ENCODE measurements at regions not wholly inside any gene's neighbourhood (a gene's known extent, or its start where the extent isn't known, plus 50 kb on each side); places are given as distances from the start of the nearest gene placed in this dataset.

DNA sequence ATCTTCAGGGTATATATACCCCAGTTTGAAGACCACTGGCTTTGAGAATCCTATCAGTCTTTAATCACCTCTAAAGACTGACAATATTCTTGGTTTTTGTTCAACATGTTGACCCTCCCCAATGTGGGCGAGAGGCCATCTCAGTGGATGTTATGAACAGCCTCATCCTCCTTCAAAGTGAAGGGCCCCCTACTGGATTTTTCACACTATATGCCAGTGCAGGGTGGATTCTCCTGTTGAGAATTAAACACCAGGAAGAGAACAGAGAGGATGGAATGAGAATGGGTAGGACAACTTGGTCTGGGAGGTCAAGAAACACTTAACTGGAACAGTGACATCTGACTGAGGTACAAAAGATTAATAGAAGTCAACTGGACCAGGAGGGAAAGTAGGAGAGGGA is 327.1 kb downstream of the MAFB start:
- Histone ChIP-seq H3K27me3 (peaks cover 33% of the 10 kb centered on the region), H3K27ac (no peak overlapping the region), H3K4me1 (ENCODE audit: control insufficient read depth in 1 of 2, insufficient read depth in 1 of 2, low read depth in 1 of 2, low read length in 1 of 2) (no peaks in the 10 kb centered on the region), H3K4me3 (ENCODE audit: low read depth in 1 of 2, low read length in 1 of 2) (no peak overlapping the region), H3K36me3 (no peaks in the 10 kb centered on the region), H3K9me3 (no peaks in the 10 kb centered on the region)
- TF ChIP-seq, protein P1, sequence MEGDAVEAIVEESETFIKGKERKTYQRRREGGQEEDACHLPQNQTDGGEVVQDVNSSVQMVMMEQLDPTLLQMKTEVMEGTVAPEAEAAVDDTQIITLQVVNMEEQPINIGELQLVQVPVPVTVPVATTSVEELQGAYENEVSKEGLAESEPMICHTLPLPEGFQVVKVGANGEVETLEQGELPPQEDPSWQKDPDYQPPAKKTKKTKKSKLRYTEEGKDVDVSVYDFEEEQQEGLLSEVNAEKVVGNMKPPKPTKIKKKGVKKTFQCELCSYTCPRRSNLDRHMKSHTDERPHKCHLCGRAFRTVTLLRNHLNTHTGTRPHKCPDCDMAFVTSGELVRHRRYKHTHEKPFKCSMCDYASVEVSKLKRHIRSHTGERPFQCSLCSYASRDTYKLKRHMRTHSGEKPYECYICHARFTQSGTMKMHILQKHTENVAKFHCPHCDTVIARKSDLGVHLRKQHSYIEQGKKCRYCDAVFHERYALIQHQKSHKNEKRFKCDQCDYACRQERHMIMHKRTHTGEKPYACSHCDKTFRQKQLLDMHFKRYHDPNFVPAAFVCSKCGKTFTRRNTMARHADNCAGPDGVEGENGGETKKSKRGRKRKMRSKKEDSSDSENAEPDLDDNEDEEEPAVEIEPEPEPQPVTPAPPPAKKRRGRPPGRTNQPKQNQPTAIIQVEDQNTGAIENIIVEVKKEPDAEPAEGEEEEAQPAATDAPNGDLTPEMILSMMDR (IDR thresholded peaks at IDR 0.05): no peak

DNA sequence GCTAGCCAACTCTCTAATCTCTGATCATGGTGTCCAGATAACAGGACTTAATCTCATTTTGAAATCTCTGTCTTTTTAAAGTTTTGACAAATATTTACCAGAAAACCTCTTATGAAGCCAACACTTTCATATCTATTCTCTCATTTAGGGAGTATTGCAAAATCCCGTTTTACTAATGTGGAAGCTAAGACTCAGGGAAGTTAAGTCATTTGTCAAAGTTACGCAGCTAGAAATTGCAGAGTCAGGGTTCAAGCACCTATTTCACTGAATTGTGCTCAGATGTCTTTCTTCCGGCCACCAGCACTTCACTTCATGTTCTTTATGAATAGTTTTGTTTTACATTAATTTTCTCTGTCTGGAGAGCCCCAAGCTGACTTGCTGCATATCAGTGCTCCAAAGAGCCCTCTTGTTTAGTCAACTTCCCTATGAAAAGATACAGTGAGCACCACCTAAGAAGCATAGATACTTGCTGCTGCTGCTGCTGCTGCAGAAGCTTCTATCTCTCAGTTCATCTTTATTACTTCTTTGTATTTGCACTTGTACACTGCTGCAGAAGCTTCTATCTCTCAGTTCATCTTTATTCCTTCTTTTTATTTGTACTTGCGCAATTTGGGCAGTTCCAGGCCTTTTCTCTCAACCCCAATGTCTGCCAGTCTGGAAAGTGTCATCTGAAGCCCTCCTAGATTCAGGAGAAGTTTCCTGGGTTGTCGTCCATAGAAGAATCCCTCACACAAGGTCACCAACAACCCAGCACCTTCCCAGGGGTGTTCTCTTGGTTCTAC is 329.7 kb downstream of the MAFB start:
- H3K4me1 ChIP-seq (ENCODE audit: control insufficient read depth in 1 of 2, insufficient read depth in 1 of 2, low read depth in 1 of 2, low read length in 1 of 2): no peaks in the 10 kb centered on the region
- H3K27me3 ChIP-seq: peaks cover 54% of the 10 kb centered on the region
- no peaks in the 10 kb centered on the region for H3K9me3 ChIP-seq
- H3K36me3 ChIP-seq: no peaks in the 10 kb centered on the region
- TF ChIP-seq, protein P1 (IDR thresholded peaks at IDR 0.05): no peak
- H3K4me3 ChIP-seq (ENCODE audit: low read depth in 1 of 2, low read length in 1 of 2): no peak overlapping the region
- no peak overlapping the region for H3K27ac ChIP-seq

DNA sequence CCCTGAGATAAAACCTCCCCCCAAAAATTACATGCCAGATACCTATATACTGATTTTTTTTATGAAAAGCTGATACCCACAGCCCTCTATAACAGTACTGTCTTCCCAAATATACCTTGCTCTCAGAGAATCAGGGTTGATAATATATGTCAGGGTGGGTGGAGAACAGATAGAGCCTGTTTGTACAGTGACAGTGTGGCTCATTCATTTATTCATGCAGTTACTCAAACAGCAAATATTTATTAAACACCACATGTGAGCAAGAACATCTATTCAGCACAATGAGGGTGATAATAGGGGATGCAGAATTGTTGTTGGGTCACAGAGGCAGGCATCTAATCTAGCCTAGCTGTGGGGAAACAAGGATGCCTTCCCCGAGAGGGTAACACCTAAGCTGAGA is 334.2 kb downstream of the MAFB start:
- TF ChIP-seq, protein P1 (IDR thresholded peaks at IDR 0.05): no peak
- Histone ChIP-seq H3K27ac (no peak overlapping the region), H3K9me3 (no peaks in the 10 kb centered on the region), H3K4me3 (ENCODE audit: low read depth in 1 of 2, low read length in 1 of 2) (no peak overlapping the region), H3K36me3 (no peaks in the 10 kb centered on the region), H3K4me1 (ENCODE audit: control insufficient read depth in 1 of 2, insufficient read depth in 1 of 2, low read depth in 1 of 2, low read length in 1 of 2) (no peaks in the 10 kb centered on the region), H3K27me3 (peaks cover 52% of the 10 kb centered on the region)

DNA sequence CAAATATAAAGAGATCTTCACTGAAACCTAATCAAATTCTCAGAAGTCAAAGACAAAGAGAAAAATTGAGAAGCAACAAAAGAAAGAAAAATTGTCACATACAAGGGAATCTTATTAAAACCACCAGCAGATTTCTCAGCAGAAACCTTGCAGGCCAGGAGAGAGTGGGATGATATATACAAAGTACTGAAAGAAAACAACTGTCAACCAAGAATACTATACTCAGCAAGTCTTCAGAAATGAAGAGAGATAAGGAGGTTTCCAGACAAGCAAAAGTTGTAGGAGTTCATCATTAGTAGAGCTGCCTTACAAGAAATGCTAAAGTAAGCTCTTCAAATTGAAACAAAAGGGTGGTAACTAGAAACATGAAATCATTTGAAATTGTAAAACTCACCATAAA is 345.6 kb downstream of the MAFB start:
- peaks cover 2% of the 10 kb centered on the region for H3K9me3 ChIP-seq
- TF ChIP-seq, protein P1 (IDR thresholded peaks at IDR 0.05): no peak

DNA sequence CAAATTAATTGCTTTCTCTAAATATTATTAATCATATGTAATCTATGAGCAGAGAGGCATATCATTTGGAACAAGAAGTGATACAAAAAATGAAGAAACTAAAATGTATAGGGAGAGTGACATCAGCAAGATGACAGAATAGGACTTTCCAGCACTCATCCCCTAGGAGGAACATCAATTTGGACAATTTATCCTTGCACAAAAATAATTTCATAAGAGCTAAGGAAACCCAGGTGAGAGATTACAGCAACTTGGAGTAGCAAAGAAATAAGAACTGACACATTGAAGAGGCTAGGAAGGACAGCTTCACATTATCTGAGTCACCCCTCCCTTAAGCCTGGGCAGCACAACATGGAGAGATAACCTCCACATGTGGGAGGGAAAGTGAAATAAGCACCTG is 347.5 kb downstream of the MAFB start:
- no peak overlapping the region for H3K27ac ChIP-seq
- peaks cover 4 to 14% of the 10 kb centered on the region in 2 experiments for H3K4me1 ChIP-seq (ENCODE audit: control insufficient read depth in 1 of 2, insufficient read depth in 1 of 2, low read depth in 1 of 2, low read length in 1 of 2)
- peaks cover 19% of the 10 kb centered on the region for H3K27me3 ChIP-seq
- TF ChIP-seq, protein P1 (IDR thresholded peaks at IDR 0.05): no peak
- H3K4me3 ChIP-seq (ENCODE audit: low read depth in 1 of 2, low read length in 1 of 2): no peak overlapping the region
- peaks cover 2% of the 10 kb centered on the region for H3K9me3 ChIP-seq
- no peaks in the 10 kb centered on the region for H3K36me3 ChIP-seq

More for the DNA sequence above, 345.6 kb downstream of the MAFB start:
- Histone ChIP-seq H3K27ac (no peak overlapping the region), H3K4me1 (ENCODE audit: control insufficient read depth in 1 of 2, insufficient read depth in 1 of 2, low read depth in 1 of 2, low read length in 1 of 2) (peaks cover 4 to 14% of the 10 kb centered on the region in 2 experiments), H3K36me3 (no peaks in the 10 kb centered on the region), H3K4me3 (ENCODE audit: low read depth in 1 of 2, low read length in 1 of 2) (no peak overlapping the region), H3K27me3 (peaks cover 4% of the 10 kb centered on the region)

Measured in neutrophil (primary cell).